ENCODE measurements at regions not wholly inside any gene's neighbourhood (a gene's known extent, or its start where the extent isn't known, plus 50 kb on each side); places are given as distances from the start of the nearest gene placed in this dataset.

- H3K79me2 ChIP-seq (ENCODE audit: insufficient read depth, low read length), result no peaks in the 10 kb centered on the region
- no peaks in the 10 kb centered on the region for H4K20me1 ChIP-seq (ENCODE audit: insufficient read depth)
- H3K27ac ChIP-seq (ENCODE audit: low read depth, low read length), result no peak overlapping the region
- H2AFZ ChIP-seq (ENCODE audit: low read depth, low read length, poor library complexity, severe bottlenecking), result no peak overlapping the region
- TF ChIP-seq ZBTB33 (IDR thresholded peaks at IDR 0.05; ENCODE audit: extremely low read depth, insufficient replicate concordance, low read length) (no peak), SIN3A (IDR thresholded peaks at IDR 0.05; ENCODE audit: low read depth) (no peak), ZNF274 (IDR thresholded peaks at IDR 0.05; ENCODE audit: low read depth, low read length) (no peak), JUND (IDR thresholded peaks at IDR 0.05) (no peak), ELF1 (IDR thresholded peaks at IDR 0.05; ENCODE audit: borderline replicate concordance, low read depth) (no peak)
- CTCF ChIA-PET, result no interaction called here
- H3K4me2 ChIP-seq (ENCODE audit: low read length), result no peak overlapping the region
- intact Hi-C loops (cut with micrococcal nuclease), result no loop called here
- H3K9me2 ChIP-seq (ENCODE audit: insufficient read depth), result no peaks in the 10 kb centered on the region
- no peaks in the 10 kb centered on the region for H3K27me3 ChIP-seq (ENCODE audit: insufficient read depth, low read length)
- H3K4me1 ChIP-seq (ENCODE audit: control insufficient read depth in 1 of 2, insufficient read depth in 2 of 2, low read length in 2 of 2), result no peaks in the 10 kb centered on the region
- DNase-seq (ENCODE audit: low read depth, low spot score) (no peak), ATAC-seq (no peak)
- H3K9ac ChIP-seq (ENCODE audit: low read length), result no peak overlapping the region
- no TSS peak for BruUV-seq (replicated peaks)
- RAD21 ChIA-PET (ENCODE audit: low non-redundant PET in 1 of 2, low total read pairs in 2 of 2, uncharacterized antibody in 2 of 2, unreplicated experiment in 2 of 2), result no interaction called here
- no peaks in the 10 kb centered on the region for H3K9me3 ChIP-seq (ENCODE audit: control insufficient read depth in 1 of 2, insufficient read depth in 1 of 2, low read depth in 1 of 2, low read length in 2 of 2)
- POLR2A ChIA-PET, result no interaction called here
- no peak overlapping the region for H3K4me3 ChIP-seq (replicated peaks in 1 of 2; ENCODE audit: low read depth in 1 of 2, low read length in 2 of 2)
- H3K36me3 ChIP-seq (ENCODE audit: control insufficient read depth in 1 of 2, insufficient read depth in 2 of 2, low read length in 2 of 2), result no peaks in the 10 kb centered on the region
Measured at GRCh38 chr7:112882022-112882421, 91.8 kb upstream of the TMEM168 start.

GRCh38 chr7:112880818-112881418 is 90.7 kb upstream of the TMEM168 start:
- no peak overlapping the region for H3K4me3 ChIP-seq (replicated peaks in 1 of 2; ENCODE audit: low read depth in 1 of 2, low read length in 2 of 2)
- H3K9ac ChIP-seq (ENCODE audit: low read length), result no peak overlapping the region
- no peaks in the 10 kb centered on the region for H3K4me1 ChIP-seq (ENCODE audit: control insufficient read depth in 1 of 2, insufficient read depth in 2 of 2, low read length in 2 of 2)
- ChIA-PET CTCF (no interaction called here), RAD21 (ENCODE audit: low non-redundant PET in 1 of 2, low total read pairs in 2 of 2, uncharacterized antibody in 2 of 2, unreplicated experiment in 2 of 2) (no interaction called here), POLR2A (no interaction called here)
- H3K79me2 ChIP-seq (ENCODE audit: insufficient read depth, low read length), result no peaks in the 10 kb centered on the region
- H2AFZ ChIP-seq (ENCODE audit: low read depth, low read length, poor library complexity, severe bottlenecking), result no peak overlapping the region
- no peaks in the 10 kb centered on the region for H3K9me2 ChIP-seq (ENCODE audit: insufficient read depth)
- ATAC-seq (no peak), DNase-seq (ENCODE audit: low read depth, low spot score) (no peak)
- no peaks in the 10 kb centered on the region for H3K36me3 ChIP-seq (ENCODE audit: control insufficient read depth in 1 of 2, insufficient read depth in 2 of 2, low read length in 2 of 2)
- H3K9me3 ChIP-seq (ENCODE audit: control insufficient read depth in 1 of 2, insufficient read depth in 1 of 2, low read depth in 1 of 2, low read length in 2 of 2), result no peaks in the 10 kb centered on the region
- intact Hi-C loops (cut with micrococcal nuclease), result no loop called here
- no peak overlapping the region for H3K4me2 ChIP-seq (ENCODE audit: low read length)
- BruUV-seq (replicated peaks), result no TSS peak
- no peak overlapping the region for H3K27ac ChIP-seq (ENCODE audit: low read depth, low read length)
- TF ChIP-seq JUND (IDR thresholded peaks at IDR 0.05) (no peak), ATF3 (IDR thresholded peaks at IDR 0.05) (no peak), YY1 (IDR thresholded peaks at IDR 0.05; ENCODE audit: extremely low read depth, insufficient replicate concordance, low read depth, low read length) (no peak)
- TF ChIP-seq, protein P1, sequence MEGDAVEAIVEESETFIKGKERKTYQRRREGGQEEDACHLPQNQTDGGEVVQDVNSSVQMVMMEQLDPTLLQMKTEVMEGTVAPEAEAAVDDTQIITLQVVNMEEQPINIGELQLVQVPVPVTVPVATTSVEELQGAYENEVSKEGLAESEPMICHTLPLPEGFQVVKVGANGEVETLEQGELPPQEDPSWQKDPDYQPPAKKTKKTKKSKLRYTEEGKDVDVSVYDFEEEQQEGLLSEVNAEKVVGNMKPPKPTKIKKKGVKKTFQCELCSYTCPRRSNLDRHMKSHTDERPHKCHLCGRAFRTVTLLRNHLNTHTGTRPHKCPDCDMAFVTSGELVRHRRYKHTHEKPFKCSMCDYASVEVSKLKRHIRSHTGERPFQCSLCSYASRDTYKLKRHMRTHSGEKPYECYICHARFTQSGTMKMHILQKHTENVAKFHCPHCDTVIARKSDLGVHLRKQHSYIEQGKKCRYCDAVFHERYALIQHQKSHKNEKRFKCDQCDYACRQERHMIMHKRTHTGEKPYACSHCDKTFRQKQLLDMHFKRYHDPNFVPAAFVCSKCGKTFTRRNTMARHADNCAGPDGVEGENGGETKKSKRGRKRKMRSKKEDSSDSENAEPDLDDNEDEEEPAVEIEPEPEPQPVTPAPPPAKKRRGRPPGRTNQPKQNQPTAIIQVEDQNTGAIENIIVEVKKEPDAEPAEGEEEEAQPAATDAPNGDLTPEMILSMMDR (IDR thresholded peaks at IDR 0.05 in 2 of 3, conservative IDR thresholded peaks at IDR 0.05 in 1 of 3; ENCODE audit: borderline replicate concordance in 1 of 3, insufficient read depth in 1 of 3, low read depth in 2 of 3, low read length in 2 of 3), result no peak
- no peaks in the 10 kb centered on the region for H4K20me1 ChIP-seq (ENCODE audit: insufficient read depth)
- no peaks in the 10 kb centered on the region for H3K27me3 ChIP-seq (ENCODE audit: insufficient read depth, low read length)
